C4-2B (cell line): ENCODE measurements at regions not wholly inside any gene's neighbourhood (a gene's known extent, or its start where the extent isn't known, plus 50 kb on each side); places are given as distances from the start of the nearest gene placed in this dataset.

Source experiments
- ZFX ChIP-seq: fragments of 450-650 bp; IDR thresholded peaks from 2 replicates; pipeline ENCODE4 v1.6.1; 2017
- TF ChIP-seq, protein P1 (sequence below): fragments of 450-650 bp; conservative IDR thresholded peaks from 2 replicates; pipeline ENCODE4 v1.5.1; 2017; ENCODE audit warnings: mild to moderate bottlenecking

DNA sequence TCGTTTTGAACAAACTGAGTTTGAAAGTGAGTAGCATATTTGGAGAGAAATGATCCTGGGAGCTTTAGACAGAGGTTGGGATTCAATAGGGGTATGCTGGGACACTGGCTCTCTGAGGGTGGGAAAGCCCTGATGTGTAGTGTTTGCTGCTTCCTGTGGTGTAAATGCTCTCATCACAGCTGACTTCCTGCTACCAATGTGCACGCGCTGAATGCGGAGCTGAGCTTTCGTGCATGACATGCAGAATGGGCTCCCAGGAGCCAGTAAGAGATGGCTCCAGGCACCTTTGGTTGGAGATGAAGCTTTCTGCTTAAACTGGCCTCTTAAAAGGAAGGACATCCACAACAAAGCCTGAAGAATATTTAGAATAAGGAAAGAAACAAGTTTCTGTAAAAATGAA is 224.1 kb upstream of the CCDC150 start:
- TF ChIP-seq, protein P1, sequence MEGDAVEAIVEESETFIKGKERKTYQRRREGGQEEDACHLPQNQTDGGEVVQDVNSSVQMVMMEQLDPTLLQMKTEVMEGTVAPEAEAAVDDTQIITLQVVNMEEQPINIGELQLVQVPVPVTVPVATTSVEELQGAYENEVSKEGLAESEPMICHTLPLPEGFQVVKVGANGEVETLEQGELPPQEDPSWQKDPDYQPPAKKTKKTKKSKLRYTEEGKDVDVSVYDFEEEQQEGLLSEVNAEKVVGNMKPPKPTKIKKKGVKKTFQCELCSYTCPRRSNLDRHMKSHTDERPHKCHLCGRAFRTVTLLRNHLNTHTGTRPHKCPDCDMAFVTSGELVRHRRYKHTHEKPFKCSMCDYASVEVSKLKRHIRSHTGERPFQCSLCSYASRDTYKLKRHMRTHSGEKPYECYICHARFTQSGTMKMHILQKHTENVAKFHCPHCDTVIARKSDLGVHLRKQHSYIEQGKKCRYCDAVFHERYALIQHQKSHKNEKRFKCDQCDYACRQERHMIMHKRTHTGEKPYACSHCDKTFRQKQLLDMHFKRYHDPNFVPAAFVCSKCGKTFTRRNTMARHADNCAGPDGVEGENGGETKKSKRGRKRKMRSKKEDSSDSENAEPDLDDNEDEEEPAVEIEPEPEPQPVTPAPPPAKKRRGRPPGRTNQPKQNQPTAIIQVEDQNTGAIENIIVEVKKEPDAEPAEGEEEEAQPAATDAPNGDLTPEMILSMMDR: no peak
- TF ChIP-seq ZFX: no peak
